ENCODE measurements at regions not wholly inside any gene's neighbourhood (a gene's known extent, or its start where the extent isn't known, plus 50 kb on each side); places are given as distances from the start of the nearest gene placed in this dataset.

DNA sequence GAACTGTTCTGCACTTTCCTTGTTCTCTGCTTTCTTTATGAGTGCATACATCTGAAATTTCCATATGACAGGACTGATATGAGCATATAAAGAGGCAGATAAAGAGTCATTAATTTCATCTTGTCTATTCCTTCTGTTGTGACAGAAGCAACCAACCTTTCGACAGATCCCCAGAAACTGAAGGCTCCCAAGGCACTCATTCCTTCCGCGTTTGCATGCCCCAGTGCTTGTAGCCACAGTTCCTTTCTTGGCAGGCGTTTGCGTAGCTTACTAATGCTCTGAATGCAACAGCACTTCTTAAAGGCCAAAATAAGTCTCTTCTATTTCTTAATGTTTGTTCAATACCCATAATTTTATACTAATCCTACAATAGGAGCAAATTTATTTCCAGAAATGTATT, 94.0 kb upstream of the TBL1X start:
- TF ChIP-seq, protein P1, sequence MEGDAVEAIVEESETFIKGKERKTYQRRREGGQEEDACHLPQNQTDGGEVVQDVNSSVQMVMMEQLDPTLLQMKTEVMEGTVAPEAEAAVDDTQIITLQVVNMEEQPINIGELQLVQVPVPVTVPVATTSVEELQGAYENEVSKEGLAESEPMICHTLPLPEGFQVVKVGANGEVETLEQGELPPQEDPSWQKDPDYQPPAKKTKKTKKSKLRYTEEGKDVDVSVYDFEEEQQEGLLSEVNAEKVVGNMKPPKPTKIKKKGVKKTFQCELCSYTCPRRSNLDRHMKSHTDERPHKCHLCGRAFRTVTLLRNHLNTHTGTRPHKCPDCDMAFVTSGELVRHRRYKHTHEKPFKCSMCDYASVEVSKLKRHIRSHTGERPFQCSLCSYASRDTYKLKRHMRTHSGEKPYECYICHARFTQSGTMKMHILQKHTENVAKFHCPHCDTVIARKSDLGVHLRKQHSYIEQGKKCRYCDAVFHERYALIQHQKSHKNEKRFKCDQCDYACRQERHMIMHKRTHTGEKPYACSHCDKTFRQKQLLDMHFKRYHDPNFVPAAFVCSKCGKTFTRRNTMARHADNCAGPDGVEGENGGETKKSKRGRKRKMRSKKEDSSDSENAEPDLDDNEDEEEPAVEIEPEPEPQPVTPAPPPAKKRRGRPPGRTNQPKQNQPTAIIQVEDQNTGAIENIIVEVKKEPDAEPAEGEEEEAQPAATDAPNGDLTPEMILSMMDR (IDR thresholded peaks at IDR 0.05 in 4 of 5, conservative IDR thresholded peaks at IDR 0.05 in 1 of 5), result no peak
- no peak for TF ChIP-seq POLR2A (IDR thresholded peaks at IDR 0.05)

All from gastrocnemius medialis (tissue), 4 donors.